Coronary artery (tissue), 2 donors: ENCODE measurements at regions not wholly inside any gene's neighbourhood (a gene's known extent, or its start where the extent isn't known, plus 50 kb on each side); places are given as distances from the start of the nearest gene placed in this dataset.

Experiments used
- DNase-seq: peaks from one replicate; pipeline ENCODE4 v3.0.0-alpha.2; 2017; ENCODE audit warnings: low spot score
- H3K27ac ChIP-seq, 2 donors: fragments of 200-600 bp; sonication (generic); one replicate each; pipeline ENCODE4 v1.5.1; 2016 to 2019
- H3K4me3 ChIP-seq: fragments of 200-600 bp; sonication (generic); 2 replicates; pipeline ENCODE4 v1.5.1; 2016; ENCODE audit warnings: mild to moderate bottlenecking, moderate library complexity
- CTCF ChIP-seq: fragments of 200-600 bp; sonication (generic); IDR thresholded peaks from one replicate; pipeline ENCODE4 v1.5.1; 2019; ENCODE audit warnings: antibody characterized with exemption

- no peak for TF ChIP-seq CTCF
- Histone ChIP-seq H3K4me3 (no peak overlapping the region), H3K27ac (no peak overlapping the region)
- no peak for DNase-seq
Observed at GRCh38 chr6:74676906-74677305, 528.9 kb downstream of the COL12A1 start.

- no peak for DNase-seq
- H3K27ac ChIP-seq: no peak overlapping the region
- TF ChIP-seq CTCF: no peak
- no peak overlapping the region for H3K4me3 ChIP-seq
Observed at GRCh38 chr6:74674377-74674776, 531.5 kb downstream of the COL12A1 start.

GRCh38 chr6:74671558-74672025 lies 534.3 kb downstream of the COL12A1 start:
- no peak for TF ChIP-seq CTCF
- no peak for DNase-seq
- H3K4me3 ChIP-seq: peak overlapping the region; percentile 43
- H3K27ac ChIP-seq: peak overlapping the region; percentile 21 to 73

GRCh38 chr6:74658391-74658790 lies 547.5 kb downstream of the COL12A1 start:
- no peak overlapping the region for H3K27ac ChIP-seq
- no peak for TF ChIP-seq CTCF
- DNase-seq: no peak
- H3K4me3 ChIP-seq: no peak overlapping the region

GRCh38 chr6:74657931-74658330 lies 547.9 kb downstream of the COL12A1 start:
- no peak for DNase-seq
- H3K4me3 ChIP-seq: no peak overlapping the region
- TF ChIP-seq CTCF: no peak
- H3K27ac ChIP-seq: no peak overlapping the region

GRCh38 chr6:74657011-74657410 lies 548.8 kb downstream of the COL12A1 start:
- Histone ChIP-seq H3K4me3 (no peak overlapping the region), H3K27ac (no peak overlapping the region)
- no peak for DNase-seq
- TF ChIP-seq CTCF: no peak

GRCh38 chr6:74656453-74656852 lies 549.4 kb downstream of the COL12A1 start:
- H3K4me3 ChIP-seq: no peak overlapping the region
- no peak for TF ChIP-seq CTCF
- no peak overlapping the region for H3K27ac ChIP-seq
- DNase-seq: no peak
